ENCODE measurements at regions not wholly inside any gene's neighbourhood (a gene's known extent, or its start where the extent isn't known, plus 50 kb on each side); places are given as distances from the start of the nearest gene placed in this dataset.

GRCh38 chr7:121752706-121753105 lies 120.3 kb upstream of the PTPRZ1 start:
- POLR2A ChIA-PET (ENCODE audit: low non-redundant PET) = no interaction called here
- Histone ChIP-seq H3K4me1 (ENCODE audit: insufficient read depth, low read length, poor library complexity, severe bottlenecking) (no peaks in the 10 kb centered on the region), H3K4me3 (ENCODE audit: low read depth, low read length, poor library complexity, severe bottlenecking) (no peak overlapping the region), H3K9me3 (ENCODE audit: low read depth, low read length, poor library complexity, severe bottlenecking) (no peaks in the 10 kb centered on the region), H3K27me3 (replicated peaks; ENCODE audit: insufficient read depth, low read depth, low read length, poor library complexity) (no peaks in the 10 kb centered on the region), H3K36me3 (ENCODE audit: insufficient read depth, low read length, poor library complexity, severe bottlenecking) (no peaks in the 10 kb centered on the region), H3K27ac (ENCODE audit: low read depth, low read length, poor library complexity, severe bottlenecking) (no peak overlapping the region)
- intact Hi-C loops (cut with micrococcal nuclease; ENCODE audit: unreplicated experiment) = loop anchor here (1.0 to 5.0 kb wide), 2 partner anchors 243 to 385 kb away; no protein-coding TSS in a partner anchor
- TF ChIP-seq EZH2 (IDR thresholded peaks at IDR 0.05; ENCODE audit: borderline replicate concordance, low read depth, low read length, poor library complexity, severe bottlenecking) (no peak), CTCF (conservative IDR thresholded peaks at IDR 0.05; ENCODE audit: low read depth, low read length) (peak; percentile 62)
- CTCF ChIA-PET = no interaction called here
- no TSS peak for BruUV-seq (replicated peaks)
- DNase-seq (ENCODE audit: low spot score) = peak; percentile 22

- CTCF ChIA-PET = no interaction called here
- POLR2A ChIA-PET (ENCODE audit: low non-redundant PET) = interaction anchor here (0.6 kb wide), 1 partner anchor 15 kb away, joined by 3 read pairs; no protein-coding TSS in a partner anchor
- intact Hi-C loops (cut with micrococcal nuclease; ENCODE audit: unreplicated experiment) = no loop called here
These were observed 124.4 kb upstream of the PTPRZ1 start for GRCh38 chr7:121748546-121748945.

GRCh38 chr7:121745856-121746255 lies 127.1 kb upstream of the PTPRZ1 start:
- BruUV-seq (replicated peaks) = no TSS peak
- no peaks in the 10 kb centered on the region for H3K27me3 ChIP-seq (replicated peaks; ENCODE audit: insufficient read depth, low read depth, low read length, poor library complexity)
- no peaks in the 10 kb centered on the region for H3K9me3 ChIP-seq (ENCODE audit: low read depth, low read length, poor library complexity, severe bottlenecking)
- ChIA-PET CTCF (no interaction called here), POLR2A (ENCODE audit: low non-redundant PET) (no interaction called here)
- H3K4me3 ChIP-seq (ENCODE audit: low read depth, low read length, poor library complexity, severe bottlenecking) = no peak overlapping the region
- no peak overlapping the region for H3K27ac ChIP-seq (ENCODE audit: low read depth, low read length, poor library complexity, severe bottlenecking)
- no peak for DNase-seq (ENCODE audit: low spot score)
- intact Hi-C loops (cut with micrococcal nuclease; ENCODE audit: unreplicated experiment) = no loop called here
- TF ChIP-seq CTCF (conservative IDR thresholded peaks at IDR 0.05; ENCODE audit: low read depth, low read length) = no peak
- no peak for TF ChIP-seq EZH2 (IDR thresholded peaks at IDR 0.05; ENCODE audit: borderline replicate concordance, low read depth, low read length, poor library complexity, severe bottlenecking)
- no peaks in the 10 kb centered on the region for H3K4me1 ChIP-seq (ENCODE audit: insufficient read depth, low read length, poor library complexity, severe bottlenecking)
- H3K36me3 ChIP-seq (ENCODE audit: insufficient read depth, low read length, poor library complexity, severe bottlenecking) = no peaks in the 10 kb centered on the region

More at GRCh38 chr7:121748546-121748945, 124.4 kb upstream of the PTPRZ1 start:
- H3K27me3 ChIP-seq (replicated peaks; ENCODE audit: insufficient read depth, low read depth, low read length, poor library complexity) = no peaks in the 10 kb centered on the region
- H3K36me3 ChIP-seq (ENCODE audit: insufficient read depth, low read length, poor library complexity, severe bottlenecking) = no peaks in the 10 kb centered on the region
- no peak overlapping the region for H3K4me3 ChIP-seq (ENCODE audit: low read depth, low read length, poor library complexity, severe bottlenecking)
- BruUV-seq (replicated peaks) = no TSS peak
- H3K4me1 ChIP-seq (ENCODE audit: insufficient read depth, low read length, poor library complexity, severe bottlenecking) = no peaks in the 10 kb centered on the region
- no peak overlapping the region for H3K27ac ChIP-seq (ENCODE audit: low read depth, low read length, poor library complexity, severe bottlenecking)
- TF ChIP-seq CTCF (conservative IDR thresholded peaks at IDR 0.05; ENCODE audit: low read depth, low read length) = no peak
- no peaks in the 10 kb centered on the region for H3K9me3 ChIP-seq (ENCODE audit: low read depth, low read length, poor library complexity, severe bottlenecking)
- no peak for DNase-seq (ENCODE audit: low spot score)

Measured in A673 (cell line).